GM20431 (cell line): ENCODE measurements at regions not wholly inside any gene's neighbourhood (a gene's known extent, or its start where the extent isn't known, plus 50 kb on each side); places are given as distances from the start of the nearest gene placed in this dataset.
"Not testable (repeated sequence)": the region's sequence is repeated elsewhere in the genome, so short reads cannot be mapped to it uniquely, and the experiment has no call there.

Experiments used
- in situ Hi-C: fragments of 300-500 bp; cut with MseI, MboI; formaldehyde crosslinking; loops from one replicate; pipeline ENCODE4 v1.15.0; 2020; ENCODE audit warnings: low sequenced_read_pairs; ENCODE audit not compliant: unreplicated experiment

- in situ Hi-C loops, result no loop called here
Measured at GRCh38 chr2:14051401-14051800, 581.1 kb upstream of the LRATD1 start.

- in situ Hi-C loops, result no loop called here
Measured at GRCh38 chr2:14053105-14053504, 579.4 kb upstream of the LRATD1 start.

- in situ Hi-C loops, result no loop called here
Measured at GRCh38 chr2:14064346-14064745, 568.2 kb upstream of the LRATD1 start.

GRCh38 chr2:14072338-14072737 lies 560.2 kb upstream of the LRATD1 start:
- in situ Hi-C loops, result no loop called here

- in situ Hi-C loops, result no loop called here
Measured at GRCh38 chr2:14074691-14075090, 557.8 kb upstream of the LRATD1 start.

GRCh38 chr2:14079576-14079975 lies 552.9 kb upstream of the LRATD1 start:
- in situ Hi-C loops, result no loop called here

GRCh38 chr2:14081521-14081920 lies 551.0 kb upstream of the LRATD1 start:
- in situ Hi-C loops, result no loop called here

GRCh38 chr2:14082640-14083039 lies 549.9 kb upstream of the LRATD1 start:
- in situ Hi-C loops, result no loop called here

GRCh38 chr2:14094592-14094991 lies 537.9 kb upstream of the LRATD1 start:
- in situ Hi-C loops, result no loop called here

- in situ Hi-C loops, result not testable (repeated sequence)
Measured at GRCh38 chr2:14099101-14099500, 533.4 kb upstream of the LRATD1 start.

GRCh38 chr2:14114275-14114674 lies 518.2 kb upstream of the LRATD1 start:
- in situ Hi-C loops, result no loop called here

- in situ Hi-C loops, result no loop called here
Measured at GRCh38 chr2:14120376-14120775, 512.1 kb upstream of the LRATD1 start.

- in situ Hi-C loops, result no loop called here
Measured at GRCh38 chr2:14123436-14124103, 508.9 kb upstream of the LRATD1 start.

GRCh38 chr2:14125624-14126293 lies 506.8 kb upstream of the LRATD1 start:
- in situ Hi-C loops, result no loop called here

- in situ Hi-C loops, result no loop called here
Measured at GRCh38 chr2:14126846-14127245, 505.7 kb upstream of the LRATD1 start.

GRCh38 chr2:14127765-14128164 lies 504.8 kb upstream of the LRATD1 start:
- in situ Hi-C loops, result no loop called here

- in situ Hi-C loops, result no loop called here
Measured at GRCh38 chr2:14132386-14132785, 500.1 kb upstream of the LRATD1 start.

- in situ Hi-C loops, result no loop called here
Measured at GRCh38 chr2:14134771-14135170, 497.7 kb upstream of the LRATD1 start.

GRCh38 chr2:14136030-14136429 lies 496.5 kb upstream of the LRATD1 start:
- in situ Hi-C loops, result no loop called here

- in situ Hi-C loops, result no loop called here
Measured at GRCh38 chr2:14137643-14138042, 494.9 kb upstream of the LRATD1 start.

- in situ Hi-C loops, result no loop called here
Measured at GRCh38 chr2:14140009-14140550, 492.4 kb upstream of the LRATD1 start.

GRCh38 chr2:14143435-14143834 lies 489.1 kb upstream of the LRATD1 start:
- in situ Hi-C loops, result no loop called here
